ENCODE measurements at regions not wholly inside any gene's neighbourhood (a gene's known extent, or its start where the extent isn't known, plus 50 kb on each side); places are given as distances from the start of the nearest gene placed in this dataset.

- TF ChIP-seq EZH2 (IDR thresholded peaks at IDR 0.05) (no peak), CTCF (IDR thresholded peaks at IDR 0.05 in 2 of 3, conservative IDR thresholded peaks at IDR 0.05 in 1 of 3; ENCODE audit: borderline replicate concordance in 1 of 3, insufficient read depth in 1 of 3, low read depth in 2 of 3, low read length in 2 of 3) (no peak), POLR2A (IDR thresholded peaks at IDR 0.05; ENCODE audit: borderline replicate concordance, extremely low read depth, insufficient read depth, insufficient read length) (no peak), RAD21 (IDR thresholded peaks at IDR 0.05; ENCODE audit: low read depth) (no peak), REST (IDR thresholded peaks at IDR 0.05; ENCODE audit: low read depth) (no peak), EZH2phosphoT487 (IDR thresholded peaks at IDR 0.05; ENCODE audit: borderline replicate concordance) (no peak), SP1 (IDR thresholded peaks at IDR 0.05; ENCODE audit: low read depth) (no peak), SRF (IDR thresholded peaks at IDR 0.05; ENCODE audit: low read depth) (no peak), TCF7L2 (IDR thresholded peaks at IDR 0.05; ENCODE audit: borderline replicate concordance, extremely low read depth, insufficient read depth, insufficient read length) (no peak), ZFX (IDR thresholded peaks at IDR 0.05) (no peak)
Observed at GRCh38 chrX:13414006-13414647, 94.3 kb upstream of the ATXN3L start.
